ENCODE measurements at regions not wholly inside any gene's neighbourhood (a gene's known extent, or its start where the extent isn't known, plus 50 kb on each side); places are given as distances from the start of the nearest gene placed in this dataset.

GRCh38 chr4:17096692-17097091 is 198.2 kb upstream of the LDB2 start:
- DNase-seq = no peak

DNA sequence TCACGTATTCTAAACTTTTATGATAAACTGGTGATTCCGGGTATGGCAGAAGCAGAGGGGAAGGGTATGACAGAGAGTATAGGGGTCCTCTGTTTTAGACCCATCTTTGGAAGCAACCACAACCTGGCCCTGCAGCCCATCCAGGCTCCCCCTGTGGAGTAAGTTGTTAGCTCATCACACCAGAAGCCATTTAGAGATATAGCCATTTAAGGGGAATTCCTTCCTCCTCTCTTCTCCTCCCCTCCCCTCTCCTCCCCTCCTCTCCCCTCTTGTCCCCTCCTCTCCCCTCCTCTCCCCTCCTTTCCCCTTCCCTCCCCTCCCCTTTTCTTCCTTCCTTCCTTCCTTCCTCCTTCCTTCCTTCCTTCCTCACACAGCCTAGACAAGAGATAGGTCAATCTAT is 197.3 kb upstream of the LDB2 start:
- DNase-seq = no peak

- no peak for DNase-seq
These were observed 196.4 kb upstream of the LDB2 start for GRCh38 chr4:17094876-17095210.

- DNase-seq = no peak
These were observed 195.9 kb upstream of the LDB2 start for GRCh38 chr4:17094159-17094875.

- no peak for DNase-seq
These were observed 195.0 kb upstream of the LDB2 start for GRCh38 chr4:17093481-17093880.

GRCh38 chr4:17092736-17093437 is 194.4 kb upstream of the LDB2 start:
- no peak for DNase-seq

- DNase-seq = no peak
These were observed 192.7 kb upstream of the LDB2 start for GRCh38 chr4:17091104-17091503.

DNA sequence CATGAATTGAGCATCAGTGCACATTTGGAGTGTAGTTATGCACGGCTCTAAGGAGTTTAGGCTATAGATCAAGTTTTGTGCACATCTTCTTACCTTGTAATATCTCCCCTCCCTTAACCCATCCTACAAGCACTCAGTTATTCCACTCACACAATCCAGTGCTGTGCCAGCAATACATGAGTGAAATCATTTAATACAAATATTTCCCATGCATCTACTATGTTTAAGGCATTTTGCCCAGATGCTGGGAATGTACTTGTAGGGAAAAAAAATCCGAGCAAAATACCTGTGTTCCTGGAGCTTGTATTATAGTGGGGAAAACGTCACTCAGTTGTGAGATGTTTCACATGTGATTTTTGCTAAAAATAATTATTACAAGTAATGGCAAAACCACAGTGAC is 191.6 kb upstream of the LDB2 start:
- DNase-seq = no peak

DNA sequence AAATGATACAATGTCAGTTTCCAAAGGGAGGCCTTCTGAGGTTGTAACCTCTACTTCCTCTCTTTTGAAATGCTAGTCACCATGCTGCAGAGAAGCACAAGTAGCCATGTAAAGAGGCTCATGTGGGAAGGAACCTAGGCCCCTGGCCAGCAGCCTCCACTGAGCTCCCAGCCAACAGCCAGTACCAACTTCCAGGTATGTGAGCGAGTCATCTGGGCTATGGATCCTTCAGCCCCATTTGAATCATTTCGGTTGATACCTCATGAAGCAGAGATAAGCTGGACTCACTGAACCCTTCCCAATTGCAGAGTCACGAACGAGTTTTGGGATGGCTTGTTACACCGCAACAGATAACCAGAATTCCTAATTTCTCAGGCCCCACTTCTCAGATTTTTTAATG is 187.0 kb upstream of the LDB2 start:
- DNase-seq = no peak

- no peak for DNase-seq
These were observed 183.7 kb upstream of the LDB2 start for GRCh38 chr4:17082186-17082585.

DNA sequence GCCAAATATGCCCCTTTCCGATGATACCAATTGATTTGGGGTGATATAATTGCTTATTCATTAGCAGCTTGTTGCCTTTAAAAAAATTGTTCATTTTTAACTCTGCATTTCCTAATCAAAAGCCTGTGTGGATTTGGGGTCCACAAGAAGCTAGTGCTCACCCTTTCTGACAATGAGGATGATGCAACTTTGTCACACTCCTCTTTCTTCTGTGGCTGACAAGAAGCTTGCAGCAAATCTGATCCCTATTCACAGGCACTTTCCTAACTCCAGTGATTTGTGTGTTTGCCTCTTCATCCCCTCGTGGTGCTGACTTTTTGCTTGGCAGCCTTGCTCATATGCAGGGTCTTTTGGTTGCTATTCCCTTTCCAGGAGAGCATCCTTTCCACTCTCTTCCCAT is 182.7 kb upstream of the LDB2 start:
- no peak for DNase-seq

- no peak for DNase-seq
These were observed 178.7 kb upstream of the LDB2 start for GRCh38 chr4:17077105-17077504.

- no peak for DNase-seq
These were observed 174.0 kb upstream of the LDB2 start for GRCh38 chr4:17072483-17072882.

- DNase-seq = no peak
These were observed 170.4 kb upstream of the LDB2 start for GRCh38 chr4:17068891-17069290.

DNA sequence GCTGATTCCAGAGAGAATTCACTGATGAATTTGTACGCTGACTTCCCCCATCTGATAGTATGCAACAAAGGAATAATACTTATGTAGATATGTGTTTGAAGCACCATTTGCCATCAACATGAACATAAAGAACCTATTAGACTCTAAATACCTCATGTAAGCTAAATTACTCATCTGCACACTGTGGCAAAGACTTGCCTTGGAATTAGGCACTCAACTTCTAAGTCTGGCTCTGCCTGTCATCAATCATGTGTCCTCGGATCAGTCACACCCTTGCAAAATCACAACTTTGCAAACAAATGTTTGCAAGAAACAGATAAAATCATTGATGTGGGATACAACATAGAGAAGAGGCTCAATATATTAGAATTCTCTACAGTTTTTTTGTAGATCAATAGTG is 169.9 kb upstream of the LDB2 start:
- no peak for DNase-seq

- no peak for DNase-seq
These were observed 168.5 kb upstream of the LDB2 start for GRCh38 chr4:17066972-17067371.

DNA sequence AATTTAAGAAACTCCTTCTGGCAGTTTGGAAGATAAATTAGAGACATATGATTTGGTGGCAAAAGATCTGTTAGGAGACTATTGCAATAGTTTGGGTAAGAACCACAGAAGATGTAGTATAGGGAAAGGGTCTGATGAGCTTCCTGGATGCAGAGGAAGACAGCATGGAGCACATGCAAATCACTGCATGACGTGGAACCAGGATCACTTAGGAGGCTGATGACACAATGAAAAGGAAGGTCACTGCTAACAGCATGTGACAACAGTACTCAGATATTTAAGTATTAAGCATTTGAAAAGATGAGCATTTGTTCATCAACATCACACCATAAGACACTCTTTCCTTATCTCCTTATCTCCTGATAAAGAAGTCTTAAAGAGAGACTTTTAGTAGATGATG is 167.8 kb upstream of the LDB2 start:
- DNase-seq = no peak

DNA sequence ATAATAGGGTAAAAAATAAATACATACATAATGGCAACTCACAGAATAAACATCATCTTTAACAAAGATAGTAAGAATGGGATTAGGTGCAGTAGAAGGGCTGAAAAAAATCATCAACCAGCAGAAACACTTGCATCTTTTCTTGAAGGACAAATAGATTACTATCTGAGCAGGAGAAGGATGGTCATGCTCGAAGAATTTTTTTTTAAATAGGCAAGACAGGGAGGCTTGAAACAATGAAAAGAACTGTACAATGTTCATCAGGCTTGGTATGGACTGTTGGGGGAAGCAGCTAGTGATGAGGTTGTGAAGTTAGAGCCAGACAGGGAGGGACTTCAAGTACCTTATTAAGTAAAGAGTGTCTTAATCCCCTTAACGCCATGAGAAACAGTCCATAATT is 167.4 kb upstream of the LDB2 start:
- DNase-seq = no peak

GRCh38 chr4:17064959-17065358 is 166.5 kb upstream of the LDB2 start:
- no peak for DNase-seq

- no peak for DNase-seq
These were observed 165.4 kb upstream of the LDB2 start for GRCh38 chr4:17063888-17064287.

DNA sequence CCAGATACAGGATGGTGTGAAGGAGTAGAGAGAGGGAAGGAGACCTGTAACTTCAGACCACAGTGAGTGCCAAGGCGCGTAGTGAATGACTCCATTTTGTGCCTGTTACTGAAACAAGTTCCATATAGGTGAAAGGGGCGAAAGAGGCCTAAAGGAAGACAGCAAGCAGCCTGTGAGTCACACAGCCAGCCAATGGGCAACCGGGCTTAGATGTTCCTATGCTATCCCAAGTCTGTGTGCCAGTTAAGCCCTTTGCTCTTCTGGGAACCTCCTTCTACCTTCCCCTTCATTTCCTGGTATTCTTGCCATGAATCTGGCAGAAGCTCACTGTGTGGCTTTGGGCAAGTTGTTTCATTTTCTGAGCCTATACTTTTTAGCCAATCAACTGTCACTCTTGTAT is 161.8 kb upstream of the LDB2 start:
- DNase-seq = no peak

DNA sequence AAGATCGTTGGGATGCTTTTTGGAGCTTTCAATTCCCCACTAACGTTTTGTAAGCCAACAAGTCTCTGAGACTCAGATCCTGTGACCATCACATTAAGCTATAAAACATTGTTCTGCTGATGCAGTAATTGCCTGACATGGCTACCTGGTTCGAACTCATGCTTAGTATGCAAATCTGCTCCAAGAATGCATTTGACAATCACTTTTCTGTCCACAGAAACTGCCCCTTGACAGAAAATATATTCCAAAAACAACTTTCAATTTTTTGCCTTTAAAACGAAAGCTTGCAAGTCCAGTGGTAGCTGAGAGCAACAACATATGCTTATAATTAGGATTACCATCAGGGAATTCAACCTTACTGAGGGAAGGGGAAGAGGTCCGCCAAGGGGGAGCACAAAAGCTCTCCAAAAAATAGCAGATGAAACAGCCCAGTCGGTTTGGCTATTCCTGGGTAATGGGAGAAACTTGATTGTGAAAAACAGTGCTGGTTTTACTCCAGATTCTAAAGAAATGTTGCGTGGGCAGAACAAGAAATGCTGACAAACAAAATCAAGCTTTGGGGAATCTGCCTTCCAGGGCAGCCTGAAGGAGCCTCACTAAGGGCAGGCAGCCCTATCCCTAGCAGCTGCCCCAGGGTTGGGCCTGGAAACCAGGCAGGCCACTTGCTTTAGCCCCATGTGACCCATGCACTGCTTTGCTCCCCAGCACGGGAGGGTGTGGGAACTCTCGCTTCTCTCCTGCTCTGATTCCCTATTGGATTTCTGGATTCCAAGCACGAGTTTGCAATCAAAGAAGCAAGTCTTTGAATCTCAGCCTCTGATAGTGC is 160.7 kb upstream of the LDB2 start:
- no peak for DNase-seq

DNA sequence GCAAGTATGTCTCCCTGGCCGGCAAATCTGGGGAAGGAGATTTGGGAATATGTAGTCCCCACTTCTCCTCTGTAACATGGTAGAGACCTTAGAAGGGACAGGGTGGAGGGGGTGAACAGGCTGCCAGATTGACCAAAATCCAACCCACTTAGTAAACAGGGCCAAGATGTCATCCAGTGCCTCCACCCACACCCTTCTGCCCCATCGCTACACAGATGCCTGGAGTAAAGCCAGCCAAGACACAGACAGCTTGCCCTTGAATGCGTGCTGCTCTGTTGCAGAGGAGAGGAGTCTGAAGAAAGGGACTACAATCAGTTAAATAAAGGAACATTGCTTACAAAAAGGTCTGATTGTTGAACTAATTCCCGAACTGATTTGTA is 160.1 kb upstream of the LDB2 start:
- no peak for DNase-seq

- no peak for DNase-seq
These were observed 158.6 kb upstream of the LDB2 start for GRCh38 chr4:17057035-17057434.

Data from effector CD4-positive, alpha-beta T cell (primary cell).